ENCODE measurements at regions not wholly inside any gene's neighbourhood (a gene's known extent, or its start where the extent isn't known, plus 50 kb on each side); places are given as distances from the start of the nearest gene placed in this dataset.

DNA sequence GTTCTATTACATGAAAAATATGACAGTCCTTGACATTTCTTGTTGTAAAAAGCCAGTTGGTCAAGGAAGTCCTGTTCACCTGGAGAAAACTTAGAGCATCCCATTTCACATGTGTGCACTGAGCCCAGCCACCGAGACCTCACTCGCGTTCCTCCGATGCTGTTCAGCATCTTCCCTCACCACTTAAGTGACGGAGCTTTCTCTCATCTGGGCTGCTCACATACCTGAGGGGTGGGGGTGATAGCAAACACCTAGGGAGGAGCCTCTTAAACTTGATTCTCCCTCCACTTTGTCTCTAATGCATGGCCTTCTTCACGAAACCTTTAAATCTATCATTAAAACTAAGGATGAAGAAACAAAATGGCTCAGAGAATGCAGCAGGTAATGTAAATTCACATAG is 950.2 kb downstream of the GATA3 start:
- TF ChIP-seq, protein P1, sequence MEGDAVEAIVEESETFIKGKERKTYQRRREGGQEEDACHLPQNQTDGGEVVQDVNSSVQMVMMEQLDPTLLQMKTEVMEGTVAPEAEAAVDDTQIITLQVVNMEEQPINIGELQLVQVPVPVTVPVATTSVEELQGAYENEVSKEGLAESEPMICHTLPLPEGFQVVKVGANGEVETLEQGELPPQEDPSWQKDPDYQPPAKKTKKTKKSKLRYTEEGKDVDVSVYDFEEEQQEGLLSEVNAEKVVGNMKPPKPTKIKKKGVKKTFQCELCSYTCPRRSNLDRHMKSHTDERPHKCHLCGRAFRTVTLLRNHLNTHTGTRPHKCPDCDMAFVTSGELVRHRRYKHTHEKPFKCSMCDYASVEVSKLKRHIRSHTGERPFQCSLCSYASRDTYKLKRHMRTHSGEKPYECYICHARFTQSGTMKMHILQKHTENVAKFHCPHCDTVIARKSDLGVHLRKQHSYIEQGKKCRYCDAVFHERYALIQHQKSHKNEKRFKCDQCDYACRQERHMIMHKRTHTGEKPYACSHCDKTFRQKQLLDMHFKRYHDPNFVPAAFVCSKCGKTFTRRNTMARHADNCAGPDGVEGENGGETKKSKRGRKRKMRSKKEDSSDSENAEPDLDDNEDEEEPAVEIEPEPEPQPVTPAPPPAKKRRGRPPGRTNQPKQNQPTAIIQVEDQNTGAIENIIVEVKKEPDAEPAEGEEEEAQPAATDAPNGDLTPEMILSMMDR (IDR thresholded peaks at IDR 0.05) = no peak
- TF ChIP-seq POLR2A (IDR thresholded peaks at IDR 0.05) (no peak), POLR2AphosphoS5 (IDR thresholded peaks at IDR 0.05; ENCODE audit: insufficient read depth in 1 of 2, low read depth in 1 of 2) (no peak)
